ENCODE measurements at regions not wholly inside any gene's neighbourhood (a gene's known extent, or its start where the extent isn't known, plus 50 kb on each side); places are given as distances from the start of the nearest gene placed in this dataset.

- TF ChIP-seq CTCF (conservative IDR thresholded peaks at IDR 0.05; ENCODE audit: low read depth in 2 of 2): no peak
- TF ChIP-seq ETS1 (IDR thresholded peaks at IDR 0.05): no peak
- TF ChIP-seq JUNB (IDR thresholded peaks at IDR 0.05; ENCODE audit: unreplicated experiment): no peak
- no peak for TF ChIP-seq EZH2 (IDR thresholded peaks at IDR 0.05; ENCODE audit: low read depth, unreplicated experiment)
- no peak for TF ChIP-seq CREB1 (CRISPR knock-in tag; IDR thresholded peaks at IDR 0.05; ENCODE audit: low read depth)
- no peak for TF ChIP-seq POLR2AphosphoS5 (IDR thresholded peaks at IDR 0.05; ENCODE audit: low read depth)
- TF ChIP-seq REST (IDR thresholded peaks at IDR 0.05; ENCODE audit: unreplicated experiment): no peak
- TF ChIP-seq EZH2phosphoT487 (IDR thresholded peaks at IDR 0.05; ENCODE audit: unreplicated experiment): no peak
- no peak for TF ChIP-seq ZNF462 (CRISPR knock-in tag; IDR thresholded peaks at IDR 0.05)
- TF ChIP-seq ZNF331 (CRISPR knock-in tag; IDR thresholded peaks at IDR 0.05; ENCODE audit: low read depth): no peak
These were observed 216.0 kb downstream of the DIPK2A start for GRCh38 chr3:144187531-144188210.
